Hypothalamus (tissue), 51 donors: ENCODE measurements at regions not wholly inside any gene's neighbourhood (a gene's known extent, or its start where the extent isn't known, plus 50 kb on each side); places are given as distances from the start of the nearest gene placed in this dataset.

ENCODE experiments used
- DNase-seq, 51 donors: peaks; one replicate each; lab custom pipeline; 2025; lab: John Stamatoyannopoulos, UW

GRCh38 chrX:131970347-131970746 is 52.8 kb upstream of the STK26 start:
- DNase-seq = no peak
